GM21576 (cell line): ENCODE measurements at regions not wholly inside any gene's neighbourhood (a gene's known extent, or its start where the extent isn't known, plus 50 kb on each side); places are given as distances from the start of the nearest gene placed in this dataset.

Source experiments
- ATAC-seq: cut with Tn5 transposase; IDR thresholded peaks from one replicate; pipeline ENCODE4 v1.9.1; 2021; ENCODE audit warnings: mild to moderate bottlenecking, moderate library complexity; ENCODE audit not compliant: unreplicated experiment

GRCh38 chr1:39134768-39135333, 69.6 kb upstream of the MACF1 start:
- no peak for ATAC-seq

- ATAC-seq, result no peak
These were observed 67.9 kb upstream of the MACF1 start for GRCh38 chr1:39136638-39137037.

GRCh38 chr1:39139723-39140360, 64.7 kb upstream of the MACF1 start:
- ATAC-seq, result no peak

- no peak for ATAC-seq
These were observed 62.6 kb upstream of the MACF1 start for GRCh38 chr1:39141925-39142324.

GRCh38 chr1:39142401-39143060, 62.0 kb upstream of the MACF1 start:
- no peak for ATAC-seq

GRCh38 chr1:39144924-39145323, 59.6 kb upstream of the MACF1 start:
- no peak for ATAC-seq

GRCh38 chr1:39145331-39145965, 59.0 kb upstream of the MACF1 start:
- no peak for ATAC-seq

GRCh38 chr1:39146681-39147080, 57.8 kb upstream of the MACF1 start:
- ATAC-seq, result no peak

- ATAC-seq, result no peak
These were observed 57.1 kb upstream of the MACF1 start for GRCh38 chr1:39147099-39148025.

- no peak for ATAC-seq
These were observed 55.6 kb upstream of the MACF1 start for GRCh38 chr1:39148942-39149341.

GRCh38 chr1:39149509-39149908, 55.0 kb upstream of the MACF1 start:
- no peak for ATAC-seq

- no peak for ATAC-seq
These were observed 53.7 kb upstream of the MACF1 start for GRCh38 chr1:39150779-39151178.

GRCh38 chr1:39151267-39151666, 53.2 kb upstream of the MACF1 start:
- no peak for ATAC-seq

GRCh38 chr1:39152923-39153322, 51.6 kb upstream of the MACF1 start:
- ATAC-seq, result no peak

- ATAC-seq, result no peak
These were observed 50.8 kb upstream of the MACF1 start for GRCh38 chr1:39153684-39154083.

GRCh38 chr1:39154553-39155421, 49.7 kb upstream of the MACF1 start:
- ATAC-seq, result no peak
